Stimulated activated CD8-positive, alpha-beta memory T cell treated with anti-CD3 and anti-CD28 coated beads, Interleukin-2, amount 100 ng/mL, for 48 hours (primary cell): ENCODE measurements at regions not wholly inside any gene's neighbourhood (a gene's known extent, or its start where the extent isn't known, plus 50 kb on each side); places are given as distances from the start of the nearest gene placed in this dataset.
A peak's percentile ranks its signal among the peaks of the same experiment; 100 is the strongest.
"Not testable (repeated sequence)": the region's sequence is repeated elsewhere in the genome, so short reads cannot be mapped to it uniquely, and the experiment has no call there.

ENCODE experiments used
- DNase-seq, 2 donors: peaks; one replicate each; pipeline ENCODE4 v3.0.0-alpha.2; 2020; ENCODE audit warnings: low read depth in 2 of 2

GRCh38 chr19:34871911-34872310, 54.8 kb upstream of the ZNF30 start:
- DNase-seq = not testable (repeated sequence)

- DNase-seq = no peak
Measured at GRCh38 chr19:34867631-34868030, 59.1 kb upstream of the ZNF30 start.

- not testable (repeated sequence) for DNase-seq
Measured at GRCh38 chr19:34865225-34865624, 61.5 kb upstream of the ZNF30 start.

GRCh38 chr19:34859823-34860736, 66.6 kb upstream of the ZNF30 start:
- not testable (repeated sequence) for DNase-seq

- DNase-seq = not testable (repeated sequence)
Measured at GRCh38 chr19:34859325-34859724, 67.4 kb upstream of the ZNF30 start.

- no peak for DNase-seq
Measured at GRCh38 chr19:34856052-34856451, 70.7 kb upstream of the ZNF30 start.

- DNase-seq = no peak
Measured at GRCh38 chr19:34853369-34853768, 73.3 kb upstream of the ZNF30 start.

- DNase-seq = no peak
Measured at GRCh38 chr19:34852669-34853068, 74.0 kb upstream of the ZNF30 start.

GRCh38 chr19:34851277-34851804, 75.4 kb upstream of the ZNF30 start:
- no peak for DNase-seq

- DNase-seq = no peak
Measured at GRCh38 chr19:34847393-34847792, 74.4 kb upstream of the ZNF599 start.

GRCh38 chr19:34844277-34844676, 71.3 kb upstream of the ZNF599 start:
- DNase-seq = no peak

- DNase-seq = no peak
Measured at GRCh38 chr19:34841780-34842179, 68.8 kb upstream of the ZNF599 start.

- peak; percentile 7 to 13 for DNase-seq
Measured at GRCh38 chr19:34838753-34839431, 65.9 kb upstream of the ZNF599 start.

- DNase-seq = no peak
Measured at GRCh38 chr19:34838248-34838647, 65.2 kb upstream of the ZNF599 start.

- no peak for DNase-seq
Measured at GRCh38 chr19:34837262-34837661, 64.2 kb upstream of the ZNF599 start.

GRCh38 chr19:34835631-34836351, 62.8 kb upstream of the ZNF599 start:
- no peak for DNase-seq

- no peak for DNase-seq
Measured at GRCh38 chr19:34834472-34835061, 61.6 kb upstream of the ZNF599 start.

GRCh38 chr19:34832581-34833112, 59.6 kb upstream of the ZNF599 start:
- DNase-seq = no peak

GRCh38 chr19:34831714-34832113, 58.7 kb upstream of the ZNF599 start:
- no peak for DNase-seq

GRCh38 chr19:34828156-34828555, 55.1 kb upstream of the ZNF599 start:
- DNase-seq = no peak

- DNase-seq = no peak
Measured at GRCh38 chr19:34825212-34825611, 52.2 kb upstream of the ZNF599 start.
